Right atrium auricular region (tissue), 2 donors: ENCODE measurements at regions not wholly inside any gene's neighbourhood (a gene's known extent, or its start where the extent isn't known, plus 50 kb on each side); places are given as distances from the start of the nearest gene placed in this dataset.

Source experiments
- DNase-seq: peaks from one replicate; pipeline ENCODE4 v3.0.0-alpha.2; 2019; ENCODE audit warnings: low spot score
- H3K27ac ChIP-seq, 2 donors: fragments of 200-600 bp; sonication (generic); 1 replicate in 1 of 2; 2 replicates in 1 of 2; pipeline ENCODE4 v1.5.1; 2016 to 2019
- H3K27me3 ChIP-seq, 2 donors: fragments of 200-600 bp; sonication (generic); one replicate each; pipeline versions ENCODE4 v1.5.1 to v1.6.0; 2017 to 2019
- H3K36me3 ChIP-seq: fragments of 200-600 bp; sonication (generic); one replicate; pipeline ENCODE4 v1.5.1; 2016
- H3K4me1 ChIP-seq, 2 donors: fragments of 200-600 bp; sonication (generic); one replicate each; pipeline versions ENCODE4 v1.5.1 to v1.6.0; 2017 to 2019
- H3K4me3 ChIP-seq, 2 donors: fragments of 200-600 bp; sonication (generic); 1 replicate in 1 of 2; 2 replicates in 1 of 2; pipeline ENCODE4 v1.5.1; 2017 to 2019; ENCODE audit warnings: mild to moderate bottlenecking in 1 of 2, moderate library complexity in 1 of 2
- H3K9me3 ChIP-seq, 2 donors: fragments of 200-600 bp; sonication (generic); one replicate each; pipeline ENCODE4 v1.5.1; 2019
- CTCF ChIP-seq, 2 donors: fragments of 200-600 bp; sonication (generic); IDR thresholded peaks; one replicate each; pipeline ENCODE4 v1.5.1; 2019; ENCODE audit warnings: antibody characterized with exemption in 2 of 2

GRCh38 chr7:42768045-42768444, 143.8 kb downstream of the C7orf25 start:
- H3K4me1 ChIP-seq, result no peaks in the 10 kb centered on the region
- no peaks in the 10 kb centered on the region for H3K9me3 ChIP-seq
- no peak overlapping the region for H3K27ac ChIP-seq
- no peaks in the 10 kb centered on the region for H3K36me3 ChIP-seq
- no peak for DNase-seq
- no peak for TF ChIP-seq CTCF (IDR thresholded peaks at IDR 0.05)
- H3K4me3 ChIP-seq, result no peak overlapping the region
- H3K27me3 ChIP-seq, result no peaks in the 10 kb centered on the region

GRCh38 chr7:42766782-42767423, 145.0 kb downstream of the C7orf25 start:
- no peaks in the 10 kb centered on the region for H3K9me3 ChIP-seq
- no peak for DNase-seq
- H3K27ac ChIP-seq, result no peak overlapping the region
- no peaks in the 10 kb centered on the region for H3K27me3 ChIP-seq
- H3K4me3 ChIP-seq, result no peak overlapping the region
- no peak for TF ChIP-seq CTCF (IDR thresholded peaks at IDR 0.05)
- no peaks in the 10 kb centered on the region for H3K4me1 ChIP-seq
- no peaks in the 10 kb centered on the region for H3K36me3 ChIP-seq

- H3K27ac ChIP-seq, result no peak overlapping the region
- DNase-seq, result no peak
Observed at GRCh38 chr7:42765931-42766330, 145.9 kb downstream of the C7orf25 start.

GRCh38 chr7:42763137-42763551, 148.7 kb downstream of the C7orf25 start:
- no peak overlapping the region for H3K4me3 ChIP-seq
- H3K9me3 ChIP-seq, result peaks cover 0 to 5% of the 10 kb centered on the region in 2 donors
- no peak for TF ChIP-seq CTCF (IDR thresholded peaks at IDR 0.05)
- H3K4me1 ChIP-seq, result no peaks in the 10 kb centered on the region
- DNase-seq, result no peak
- no peak overlapping the region for H3K27ac ChIP-seq
- no peaks in the 10 kb centered on the region for H3K36me3 ChIP-seq
- no peaks in the 10 kb centered on the region for H3K27me3 ChIP-seq

More at GRCh38 chr7:42765931-42766330, 145.9 kb downstream of the C7orf25 start:
- Histone ChIP-seq H3K4me3 (no peak overlapping the region), H3K27me3 (no peaks in the 10 kb centered on the region), H3K36me3 (no peaks in the 10 kb centered on the region), H3K4me1 (no peaks in the 10 kb centered on the region), H3K9me3 (no peaks in the 10 kb centered on the region)
- no peak for TF ChIP-seq CTCF (IDR thresholded peaks at IDR 0.05)

GRCh38 chr7:42761486-42761885, 150.4 kb downstream of the C7orf25 start:
- TF ChIP-seq CTCF (IDR thresholded peaks at IDR 0.05), result no peak
- DNase-seq, result no peak

GRCh38 chr7:42758124-42758523, 153.7 kb downstream of the C7orf25 start:
- TF ChIP-seq CTCF (IDR thresholded peaks at IDR 0.05), result no peak
- Histone ChIP-seq H3K4me3 (no peak overlapping the region), H3K9me3 (peaks cover 0 to 5% of the 10 kb centered on the region in 2 donors), H3K36me3 (no peaks in the 10 kb centered on the region), H3K27me3 (no peaks in the 10 kb centered on the region), H3K27ac (no peak overlapping the region), H3K4me1 (no peaks in the 10 kb centered on the region)
- no peak for DNase-seq

More at GRCh38 chr7:42761486-42761885, 150.4 kb downstream of the C7orf25 start:
- Histone ChIP-seq H3K27ac (no peak overlapping the region), H3K4me3 (no peak overlapping the region), H3K9me3 (peaks cover 0 to 5% of the 10 kb centered on the region in 2 donors), H3K27me3 (no peaks in the 10 kb centered on the region), H3K36me3 (no peaks in the 10 kb centered on the region), H3K4me1 (no peaks in the 10 kb centered on the region)
